GM21619 (cell line): ENCODE measurements at regions not wholly inside any gene's neighbourhood (a gene's known extent, or its start where the extent isn't known, plus 50 kb on each side); places are given as distances from the start of the nearest gene placed in this dataset.
"Not testable (repeated sequence)": the region's sequence is repeated elsewhere in the genome, so short reads cannot be mapped to it uniquely, and the experiment has no call there.

ENCODE experiments used
- ATAC-seq: cut with Tn5 transposase; IDR thresholded peaks from one replicate; pipeline ENCODE4 v1.9.1; 2021; ENCODE audit not compliant: unreplicated experiment

DNA sequence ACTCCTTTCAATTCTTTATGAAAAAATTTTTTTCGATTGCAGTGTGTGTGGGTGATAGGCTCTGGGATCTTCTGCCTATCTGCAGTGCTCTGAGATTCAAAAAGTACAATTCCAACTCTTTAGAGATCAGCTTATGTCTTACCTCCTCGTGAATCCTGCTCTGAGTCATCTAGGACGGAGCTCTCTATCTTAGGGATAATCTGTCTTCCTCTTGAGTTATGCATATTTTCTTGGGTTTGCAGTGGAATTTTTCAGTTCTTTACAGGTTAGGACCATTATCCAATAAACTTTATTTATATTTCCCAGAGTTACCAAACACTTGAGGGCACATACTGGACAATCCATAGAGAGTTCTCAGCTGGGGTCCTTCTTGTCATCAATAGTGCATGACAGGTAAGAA, 428.6 kb downstream of the ACTR3B start:
- no peak for ATAC-seq

DNA sequence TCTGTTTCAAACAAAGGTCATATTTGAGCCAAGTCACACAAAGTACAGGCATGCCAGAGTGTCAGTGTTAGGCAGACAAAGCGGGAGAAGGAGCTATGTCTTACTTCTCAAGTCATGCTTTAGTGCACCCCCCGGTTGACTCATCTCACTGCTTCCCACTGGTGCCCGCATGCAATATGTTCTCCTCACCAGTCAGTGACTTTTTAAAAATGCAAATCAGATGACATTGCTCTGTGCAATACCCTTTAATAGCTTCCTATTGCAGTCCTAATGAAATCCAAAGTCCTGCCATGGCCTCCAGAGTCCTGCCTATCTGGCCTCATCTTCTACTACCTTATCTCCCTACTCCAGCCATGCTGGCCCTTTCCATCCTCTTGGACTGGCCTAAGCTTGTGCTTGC, 429.1 kb downstream of the ACTR3B start:
- no peak for ATAC-seq

DNA sequence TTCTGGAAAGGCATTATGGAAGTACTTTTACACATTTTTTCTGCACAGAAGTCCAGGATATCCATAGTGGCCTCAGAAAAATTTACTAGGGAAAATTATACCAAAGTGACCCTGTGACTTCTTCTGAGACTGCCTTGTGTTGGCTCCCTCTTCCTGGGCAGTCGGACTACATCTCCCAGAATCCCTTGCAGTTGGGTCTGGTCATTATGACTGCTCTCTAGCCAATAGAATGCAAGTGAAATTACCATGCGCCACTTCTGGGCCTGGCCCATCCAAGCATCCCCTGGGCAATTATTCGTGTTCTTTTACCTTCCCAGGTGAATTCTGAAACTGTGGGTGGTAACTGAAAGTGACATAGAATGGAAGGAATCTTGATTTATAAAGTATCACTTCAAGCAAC, 430.9 kb downstream of the ACTR3B start:
- no peak for ATAC-seq

DNA sequence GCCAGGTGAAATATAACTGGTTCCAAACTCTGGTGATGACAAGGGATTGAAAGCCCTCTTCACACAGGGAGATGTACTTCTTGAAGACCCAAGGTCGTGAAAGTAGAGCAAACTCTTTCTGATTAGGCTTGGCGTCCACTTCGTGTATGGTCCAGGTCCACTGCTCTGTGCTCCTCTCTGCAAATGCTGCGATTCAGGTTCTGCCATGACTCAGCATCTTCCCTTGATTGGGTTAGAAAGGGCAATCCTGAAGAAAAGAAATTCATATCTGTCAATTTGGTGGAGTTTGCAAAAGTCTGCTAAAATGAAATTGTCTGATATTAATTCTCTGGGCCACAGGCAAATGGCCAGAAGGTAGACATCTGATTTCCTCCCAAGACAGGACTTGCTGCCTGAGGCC, 431.4 kb downstream of the ACTR3B start:
- no peak for ATAC-seq

DNA sequence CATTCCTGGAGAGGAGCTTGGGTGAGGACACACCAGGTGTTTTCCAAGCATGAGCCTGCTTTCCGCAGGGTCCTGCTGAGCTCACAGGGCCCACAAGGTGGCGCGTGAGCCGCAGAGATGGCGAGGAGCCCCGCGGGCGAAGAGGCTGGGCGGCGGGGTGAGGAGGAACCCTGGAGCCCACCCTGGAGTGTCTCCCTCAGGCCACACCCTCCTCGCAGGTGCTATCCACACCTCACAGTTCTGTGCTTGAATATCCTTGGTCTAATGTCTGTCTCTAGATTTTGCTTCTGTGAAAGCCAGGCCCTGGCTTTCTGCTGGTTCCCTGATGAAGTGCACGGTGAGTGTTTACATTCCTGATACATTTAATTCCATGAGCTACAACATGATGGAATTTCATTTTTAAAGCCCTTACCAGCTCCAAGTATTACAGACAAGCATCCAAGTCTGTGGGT, 433.6 kb downstream of the ACTR3B start:
- peak; percentile 49 for ATAC-seq

DNA sequence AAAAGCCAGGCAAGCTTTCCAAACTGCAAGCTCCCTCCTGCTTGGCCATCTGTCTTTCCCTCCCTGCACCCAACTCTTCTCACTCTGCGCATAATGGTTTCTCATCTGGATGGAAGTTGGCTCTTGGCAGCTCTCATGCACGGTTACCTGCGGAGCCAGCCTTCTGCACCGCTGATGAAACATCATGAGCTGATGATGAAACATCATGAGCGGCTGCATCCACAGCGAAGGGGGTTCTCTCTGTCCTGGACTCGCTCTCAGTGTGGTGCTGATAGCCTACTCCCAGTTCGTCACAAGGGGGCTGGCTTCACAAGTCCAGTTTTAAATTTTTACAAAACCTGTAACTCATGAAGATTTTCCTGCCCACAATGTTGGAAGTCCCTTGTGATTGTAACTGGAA, 457.5 kb downstream of the ACTR3B start:
- no peak for ATAC-seq

DNA sequence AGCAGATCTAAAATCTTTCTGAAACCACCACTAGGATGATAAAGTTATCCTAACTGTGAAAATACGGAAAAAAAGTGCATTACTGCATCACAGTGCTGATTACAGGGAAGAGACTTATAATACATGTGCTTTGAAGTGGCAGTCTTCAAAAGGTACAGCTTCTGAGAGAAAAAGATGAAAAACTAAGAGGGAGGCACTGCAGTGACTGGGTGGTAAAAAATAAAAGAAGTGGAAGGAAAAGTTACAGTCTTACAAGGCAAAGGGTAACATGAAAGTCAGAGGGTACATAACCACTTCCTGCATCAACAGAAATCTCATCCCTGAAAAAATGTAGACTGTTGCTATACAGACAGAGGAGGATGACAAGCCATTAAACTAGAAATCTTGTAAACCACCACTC, 465.3 kb downstream of the ACTR3B start:
- ATAC-seq: no peak

DNA sequence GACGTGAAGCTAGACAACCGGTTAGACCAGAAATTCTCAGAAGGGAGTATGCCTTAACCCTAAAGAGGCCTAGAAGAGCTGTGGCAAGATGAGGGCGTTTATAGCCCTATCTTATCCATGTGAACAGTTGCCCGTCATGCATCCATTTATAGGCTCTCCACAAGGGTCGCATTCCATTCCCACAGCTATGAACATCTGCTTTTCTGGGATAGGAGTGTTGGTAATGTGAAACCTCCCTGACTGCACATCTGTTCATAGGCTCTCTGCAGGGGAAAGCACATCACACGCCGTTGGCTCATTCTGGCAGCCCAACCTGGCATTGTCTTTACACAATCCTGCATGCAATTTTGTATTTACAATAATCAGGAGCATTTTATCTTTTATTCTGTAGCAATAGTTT, 485.6 kb downstream of the ACTR3B start:
- ATAC-seq: not testable (repeated sequence)

DNA sequence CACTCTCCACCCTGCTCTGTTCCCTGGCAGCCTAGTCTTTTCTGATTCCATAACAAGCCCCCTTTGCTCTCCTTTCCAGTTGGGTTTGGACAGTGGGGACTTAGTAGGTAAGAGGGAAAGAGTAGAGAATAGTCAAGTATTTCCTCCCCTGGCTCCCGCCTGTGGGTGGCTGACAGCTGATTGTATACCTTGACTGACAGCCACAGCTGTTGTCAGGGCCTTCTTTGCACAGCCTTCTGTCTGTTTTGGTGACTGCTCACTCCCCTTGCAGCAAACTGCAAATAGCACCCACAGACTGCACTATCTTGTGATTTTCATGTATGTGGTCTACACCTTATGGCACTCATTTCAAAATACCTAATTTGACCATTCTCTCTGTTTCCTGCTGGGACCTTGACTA, 486.3 kb downstream of the ACTR3B start:
- ATAC-seq: no peak

DNA sequence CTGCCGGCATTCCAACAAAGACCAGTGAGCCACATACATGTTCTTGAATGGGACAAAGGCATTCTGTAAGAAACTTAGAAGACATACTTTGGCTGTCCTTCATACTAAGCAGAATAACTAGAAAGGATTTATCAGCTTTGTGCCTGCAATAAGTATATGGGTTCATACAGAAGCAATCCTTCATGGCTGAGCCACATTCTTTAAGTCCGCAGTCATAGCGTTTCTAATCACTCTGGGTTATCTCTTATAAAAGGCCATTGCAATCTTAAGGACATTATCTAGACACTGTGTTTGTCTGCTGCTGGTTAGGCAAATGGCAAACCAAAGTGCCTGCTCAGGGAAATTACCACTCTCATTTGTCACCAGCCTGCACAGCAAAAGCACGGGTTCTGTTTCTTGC, 488.4 kb downstream of the ACTR3B start:
- ATAC-seq: no peak

DNA sequence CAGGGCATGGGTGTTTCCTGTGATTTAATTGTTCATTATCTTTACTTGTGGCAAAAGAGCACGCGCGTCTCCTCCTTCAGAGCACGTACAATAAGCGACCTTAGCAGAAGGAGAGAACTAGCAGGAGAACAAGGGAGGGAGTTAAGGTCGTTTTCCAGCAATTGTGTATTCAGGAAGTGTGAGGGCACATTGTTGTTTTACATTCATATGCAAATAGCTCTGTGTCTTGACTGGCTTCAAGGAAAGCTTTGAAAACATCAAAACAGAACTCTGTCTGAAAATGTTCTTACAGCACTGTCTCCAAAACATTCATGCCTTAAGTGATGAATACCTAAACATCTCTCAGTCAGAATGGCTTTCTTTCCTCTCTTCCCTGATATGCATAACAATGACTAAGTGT, 499.1 kb downstream of the ACTR3B start:
- ATAC-seq: no peak

DNA sequence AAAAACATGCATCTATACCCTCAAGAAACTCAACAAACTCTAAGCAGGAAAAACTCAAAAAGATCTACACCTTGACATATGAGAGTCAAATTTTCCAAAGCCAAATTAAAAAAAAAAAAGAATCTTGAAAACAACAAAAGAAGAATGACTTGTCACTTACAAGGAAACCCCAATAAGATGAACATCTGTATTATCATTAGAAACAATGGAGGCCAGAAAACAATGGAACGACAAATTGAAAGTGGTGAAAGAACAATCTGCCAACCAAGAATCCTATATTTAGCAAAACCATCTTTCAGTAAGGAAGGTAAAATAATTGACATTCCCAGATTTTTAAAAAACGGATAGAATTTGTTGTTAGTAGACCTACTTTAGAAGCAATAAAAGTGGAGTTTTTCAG, 516.8 kb downstream of the ACTR3B start:
- ATAC-seq: no peak

DNA sequence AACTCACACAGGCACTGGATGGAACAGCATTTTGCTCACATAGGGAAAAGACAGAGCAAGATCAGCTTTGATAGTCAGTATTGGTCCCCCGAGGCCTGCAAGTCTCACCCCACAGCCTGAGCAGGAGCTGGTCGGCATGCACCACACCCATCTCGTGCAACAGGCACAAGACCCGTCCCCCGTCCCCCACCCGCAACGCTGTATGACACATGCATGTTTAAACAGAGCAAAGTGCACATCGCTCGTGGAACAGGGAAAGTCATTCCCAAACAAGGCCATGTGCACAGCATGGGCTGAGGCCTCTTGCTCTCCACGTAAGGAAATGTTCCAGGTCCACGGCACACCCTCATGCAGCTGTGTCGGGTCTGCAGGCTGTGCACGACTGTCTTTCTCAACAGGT, 527.2 kb downstream of the ACTR3B start:
- no peak for ATAC-seq

DNA sequence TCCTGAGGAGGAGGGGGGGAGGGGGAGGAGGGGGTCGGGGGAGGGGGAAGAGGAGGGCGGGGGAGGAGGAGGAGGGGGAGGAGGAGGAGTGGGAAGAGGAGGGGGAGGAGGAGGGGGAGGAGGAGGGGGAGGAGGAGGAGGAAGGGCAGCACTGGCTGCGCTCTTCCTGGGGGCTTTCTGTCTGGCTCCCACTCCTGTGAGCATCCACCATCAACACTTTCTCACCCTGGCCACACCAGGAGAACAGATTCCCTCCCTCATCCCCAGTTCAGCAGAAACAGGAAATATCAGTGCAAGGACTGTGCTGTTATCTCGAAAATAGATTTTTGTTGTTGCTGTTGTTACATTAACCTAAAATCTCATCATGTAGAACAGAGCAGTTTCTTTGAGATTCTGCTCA, 530.5 kb downstream of the ACTR3B start:
- no peak for ATAC-seq

DNA sequence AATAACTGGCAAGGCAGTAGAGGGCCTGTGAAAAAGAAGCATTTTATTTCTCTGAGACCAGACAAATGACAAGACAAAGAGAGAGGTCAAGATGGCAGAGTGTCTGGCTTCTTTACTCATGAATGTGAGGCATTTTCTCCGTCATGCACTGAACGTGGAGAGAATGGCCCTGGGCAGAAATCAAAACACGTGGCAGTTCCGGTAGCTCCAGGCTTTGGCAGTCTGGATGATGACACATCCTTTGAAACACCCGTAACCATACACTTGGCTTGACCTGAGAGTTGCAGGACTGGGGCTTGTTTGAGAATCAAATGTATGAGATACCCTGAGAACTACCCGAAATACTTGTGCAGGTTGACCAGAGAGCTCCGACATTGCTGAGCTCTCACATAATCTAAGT, 537.6 kb downstream of the ACTR3B start:
- ATAC-seq: no peak

DNA sequence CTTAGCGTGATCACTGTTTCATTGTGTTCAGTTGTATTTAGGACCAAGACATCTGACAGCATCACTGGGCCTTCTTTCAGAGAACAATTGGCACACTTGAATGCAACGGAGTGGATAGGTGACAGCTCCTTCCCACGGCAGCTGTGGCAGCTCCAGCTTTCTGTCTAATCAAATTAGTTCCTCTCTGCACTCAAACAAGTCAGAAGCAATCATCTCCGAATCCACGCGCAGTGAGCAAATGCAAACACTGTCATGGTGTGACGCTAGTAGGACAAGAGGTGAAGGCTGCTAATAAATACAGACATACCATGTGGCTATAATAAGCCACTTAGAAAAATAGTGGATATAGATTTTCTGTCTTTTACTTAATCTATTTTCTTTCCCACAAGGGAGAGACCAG, 542.4 kb downstream of the ACTR3B start:
- no peak for ATAC-seq

DNA sequence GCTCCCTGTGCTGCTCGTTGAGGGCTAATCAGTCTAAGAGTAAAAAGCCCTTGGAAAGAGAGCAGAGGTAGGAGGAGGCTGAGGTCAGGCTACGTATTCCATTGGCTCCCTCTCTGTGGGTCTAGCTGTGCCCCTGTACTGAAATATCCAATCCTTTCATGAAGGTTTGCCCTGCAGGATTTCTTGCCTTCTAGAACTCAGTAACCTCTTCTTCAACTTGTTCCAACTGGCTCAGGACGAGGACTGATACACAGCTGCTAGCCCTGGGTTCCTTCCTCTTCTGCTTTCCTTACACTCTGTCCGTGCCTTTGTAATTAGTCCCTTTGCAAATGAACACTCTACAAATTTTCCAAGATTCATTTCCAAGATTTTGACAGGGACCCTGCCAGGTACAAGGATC, 560.5 kb downstream of the ACTR3B start:
- ATAC-seq: no peak

DNA sequence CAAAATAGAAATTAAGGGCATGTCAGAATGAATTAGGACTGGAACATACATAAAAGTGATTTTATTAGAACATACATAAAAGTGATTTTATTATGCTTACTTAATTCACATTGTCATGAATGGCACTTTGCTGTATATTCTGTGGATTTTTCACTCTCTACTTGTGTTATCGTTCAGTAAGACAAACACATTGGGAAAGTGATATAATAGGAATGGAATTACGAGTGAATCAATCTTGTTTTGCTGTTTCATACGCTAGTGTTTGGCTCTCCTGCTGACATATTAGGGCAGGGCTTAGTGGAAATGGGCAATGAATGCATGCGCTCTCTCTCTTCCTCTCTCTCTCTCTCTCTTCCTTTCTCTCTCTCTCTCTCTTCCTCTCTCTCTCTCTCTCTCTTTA, 561.1 kb downstream of the ACTR3B start:
- no peak for ATAC-seq

DNA sequence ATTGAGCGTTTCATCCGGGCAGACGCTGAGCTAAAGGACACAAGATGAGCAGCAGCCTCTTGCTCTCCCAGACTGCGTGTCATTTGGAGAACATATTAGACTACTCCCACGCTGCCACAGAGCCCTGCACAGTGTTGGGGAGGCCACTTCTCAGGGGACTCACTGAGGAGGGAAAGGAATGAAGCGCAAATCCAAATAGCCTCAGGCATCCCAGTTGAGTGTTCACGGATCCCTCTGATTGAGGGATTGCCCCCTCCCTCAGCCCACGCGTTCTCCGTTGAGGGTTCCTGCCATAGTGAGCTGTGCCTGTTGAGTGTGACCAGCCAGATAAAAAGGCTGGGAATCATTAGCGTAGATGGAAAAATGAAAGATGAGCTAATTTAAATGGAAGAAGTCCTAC, 563.4 kb downstream of the ACTR3B start:
- no peak for ATAC-seq

DNA sequence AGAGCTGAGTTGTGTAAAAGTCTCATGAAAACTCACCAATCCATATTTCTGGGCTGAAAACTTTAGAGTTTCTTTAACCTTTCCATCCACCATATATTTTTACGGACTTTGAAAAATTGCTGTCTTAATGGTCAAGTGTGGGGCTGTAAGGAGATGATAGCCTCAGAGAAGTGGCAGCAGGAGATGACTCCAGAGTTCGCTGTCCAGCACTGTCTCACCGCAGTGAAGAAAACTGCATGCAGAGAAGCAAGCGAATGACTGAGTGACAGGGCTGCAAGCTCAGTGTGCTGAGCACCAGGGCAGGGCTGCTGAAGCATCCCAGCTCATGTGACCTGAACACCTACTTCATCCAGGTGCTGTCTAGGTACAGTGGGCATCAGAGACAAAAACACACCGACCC, 564.5 kb downstream of the ACTR3B start:
- ATAC-seq: no peak

DNA sequence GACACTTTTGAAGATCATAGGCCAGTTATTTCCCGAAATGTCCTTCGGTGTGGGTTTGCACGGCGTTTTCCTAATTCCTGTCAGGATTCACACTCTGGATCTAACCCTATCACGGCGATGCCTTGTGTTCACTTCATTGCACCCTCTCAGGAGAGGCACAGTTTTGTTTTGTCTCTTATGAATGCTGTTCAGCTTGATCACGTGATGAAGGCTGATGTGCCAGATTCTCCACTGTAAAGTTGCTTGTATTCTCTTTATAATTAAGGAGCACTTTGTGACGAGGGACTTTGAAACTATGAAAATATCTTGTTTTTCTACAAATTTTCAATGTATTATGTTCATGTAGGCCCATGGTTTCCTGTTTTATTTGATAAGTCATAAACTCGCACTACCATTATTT, 568.1 kb downstream of the ACTR3B start:
- no peak for ATAC-seq

DNA sequence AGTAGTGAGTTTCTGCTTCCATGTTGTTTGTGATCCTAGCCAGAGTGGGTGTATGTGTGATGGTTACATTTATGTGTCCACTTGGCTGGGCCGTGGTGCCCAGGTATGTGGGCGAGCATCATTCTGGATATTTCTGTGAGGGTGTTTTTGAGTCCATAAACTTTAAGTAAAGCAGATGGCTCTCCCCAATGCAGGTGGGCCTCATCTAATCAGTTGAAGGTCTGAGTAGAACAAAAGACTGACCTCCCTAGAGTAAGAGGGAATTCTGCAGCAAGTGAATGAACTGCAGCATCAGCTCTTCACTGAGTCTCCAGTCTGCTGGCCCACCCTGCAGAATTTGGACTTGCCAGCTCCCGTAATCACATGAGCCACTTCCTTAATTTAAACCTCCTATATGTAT, 571.9 kb downstream of the ACTR3B start:
- no peak for ATAC-seq

DNA sequence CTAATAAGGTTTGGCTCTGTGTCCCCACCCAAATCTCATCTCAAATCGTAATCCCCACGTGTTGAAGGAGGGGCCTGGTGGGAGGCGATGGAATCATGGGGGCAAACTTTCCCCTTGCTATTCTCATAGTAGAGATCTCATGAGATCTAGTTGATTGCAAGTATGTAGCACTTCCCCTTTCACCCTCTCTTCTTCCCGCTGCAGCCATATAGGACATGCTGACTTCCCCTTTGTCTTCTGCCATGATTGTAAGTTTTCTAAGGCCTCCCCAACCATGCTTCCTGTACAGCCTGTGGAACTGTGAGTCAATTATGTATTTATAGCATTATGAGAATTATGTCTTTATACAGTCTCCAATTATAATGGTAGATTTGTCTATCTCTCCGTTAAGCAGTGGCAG, 594.5 kb downstream of the ACTR3B start:
- ATAC-seq: no peak

DNA sequence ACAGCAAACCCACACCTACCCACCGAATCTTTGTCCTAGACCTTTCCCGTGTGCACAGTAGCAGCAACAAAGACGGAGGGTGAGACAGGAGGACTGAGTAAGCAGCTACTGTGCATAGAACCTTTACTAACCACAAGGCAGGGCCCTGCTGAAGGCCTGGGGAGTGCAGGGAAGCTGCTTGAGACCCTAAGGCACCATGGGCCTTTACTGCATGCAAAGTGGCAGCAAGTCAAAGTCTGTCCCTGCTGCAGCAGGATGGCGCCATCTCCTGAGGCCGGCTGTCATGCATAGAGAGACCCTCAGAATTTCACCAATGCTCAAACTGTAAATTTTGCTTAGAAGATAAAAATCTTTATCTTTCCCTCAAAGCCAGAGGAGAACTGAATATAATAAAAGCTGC, 610.5 kb downstream of the ACTR3B start:
- ATAC-seq: no peak
